ENCODE measurements at regions not wholly inside any gene's neighbourhood (a gene's known extent, or its start where the extent isn't known, plus 50 kb on each side); places are given as distances from the start of the nearest gene placed in this dataset.

DNA sequence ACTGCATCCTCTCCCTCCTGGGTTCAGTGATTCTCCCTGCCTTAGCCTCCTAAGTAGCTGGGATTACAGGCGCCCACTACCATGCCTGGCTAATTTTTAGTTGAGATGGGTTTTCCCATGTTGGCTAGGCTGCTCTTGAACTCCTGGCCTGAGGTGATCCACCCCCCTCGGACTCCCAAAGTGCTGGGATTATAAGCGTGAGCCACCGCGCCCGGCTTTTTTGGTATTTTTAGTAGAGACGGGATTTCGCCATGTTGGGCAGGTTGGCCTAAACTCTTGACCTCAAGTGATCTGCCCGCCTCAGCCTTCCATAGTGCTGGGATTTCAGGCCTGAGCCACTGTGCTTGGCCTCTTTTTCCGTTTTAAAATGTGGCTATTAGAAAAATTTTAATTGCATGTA, 343.8 kb upstream of the RBFOX1 start:
- no peak for DNase-seq

DNA sequence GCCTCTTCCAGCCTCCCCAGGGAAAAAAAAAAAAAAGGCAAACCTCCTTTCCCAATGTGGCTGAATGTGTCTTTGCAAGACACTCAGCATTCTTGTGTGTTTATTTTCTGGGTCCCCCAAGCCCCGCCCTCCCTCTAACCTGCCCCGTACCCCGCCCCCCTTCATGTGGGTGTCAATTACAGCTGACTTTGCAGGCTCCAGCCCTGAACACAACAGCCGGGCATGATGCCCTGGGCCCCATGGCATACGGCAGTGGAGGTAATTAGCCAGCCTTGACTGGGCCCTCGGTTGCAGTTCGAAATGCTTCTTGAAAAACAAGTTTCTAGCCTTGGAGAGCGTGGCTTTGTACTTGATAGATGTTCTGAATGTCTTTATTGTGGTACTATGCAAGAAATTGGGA, 354.7 kb upstream of the RBFOX1 start:
- no peak for DNase-seq

DNA sequence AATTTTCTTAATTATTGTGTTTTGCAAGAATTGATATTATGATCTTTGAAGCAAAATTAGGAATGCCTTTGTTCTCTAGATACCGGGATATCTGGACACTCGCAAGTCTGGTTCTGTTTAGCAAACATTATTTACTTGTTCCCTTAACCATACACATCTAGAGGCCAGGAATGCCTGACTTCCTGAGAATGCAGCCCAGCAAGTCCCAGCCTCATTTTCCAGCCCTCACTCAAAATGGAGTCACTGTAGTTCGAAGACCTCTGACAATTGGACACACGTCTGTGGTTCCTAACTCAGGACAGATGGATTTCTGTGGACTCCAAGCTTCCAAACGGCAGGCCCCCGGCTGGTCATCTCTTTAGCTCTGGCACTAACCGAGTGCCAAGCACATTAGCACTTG, 355.4 kb upstream of the RBFOX1 start:
- no peak for DNase-seq

- DNase-seq = no peak
These were observed 355.9 kb upstream of the RBFOX1 start for GRCh38 chr16:6976716-6977115.

DNA sequence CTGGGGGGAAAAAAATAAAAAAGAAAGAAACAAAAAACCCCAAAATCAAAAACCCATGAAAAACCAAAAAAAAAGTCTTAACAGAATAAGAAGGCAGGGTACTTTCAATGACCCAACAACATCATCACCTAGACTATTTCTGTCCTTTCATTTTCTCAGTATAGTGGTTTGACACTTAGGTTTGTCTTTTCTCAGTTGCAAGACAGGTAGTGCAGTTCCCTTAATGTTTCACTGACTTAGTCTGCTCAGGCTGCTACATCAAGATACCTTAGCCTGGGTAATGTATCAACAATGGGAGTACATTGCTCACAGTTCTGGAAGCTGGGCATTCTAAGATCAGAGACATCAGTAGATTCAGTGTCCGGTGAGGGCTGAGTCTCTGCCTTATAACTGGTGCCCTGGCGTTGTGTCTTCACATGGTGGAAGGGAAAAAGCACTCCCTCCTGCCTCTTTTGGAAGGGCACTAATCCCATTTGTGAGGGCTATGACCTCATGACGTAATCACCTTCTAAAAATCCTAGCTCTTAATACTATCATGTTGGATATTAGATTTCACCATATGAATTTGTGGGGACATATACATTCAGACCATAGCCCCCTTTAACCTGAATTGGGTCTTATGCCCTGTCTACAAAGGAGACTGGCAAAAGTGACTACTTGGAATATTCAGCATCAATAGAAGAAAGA, 362.3 kb upstream of the RBFOX1 start:
- no peak for DNase-seq

DNA sequence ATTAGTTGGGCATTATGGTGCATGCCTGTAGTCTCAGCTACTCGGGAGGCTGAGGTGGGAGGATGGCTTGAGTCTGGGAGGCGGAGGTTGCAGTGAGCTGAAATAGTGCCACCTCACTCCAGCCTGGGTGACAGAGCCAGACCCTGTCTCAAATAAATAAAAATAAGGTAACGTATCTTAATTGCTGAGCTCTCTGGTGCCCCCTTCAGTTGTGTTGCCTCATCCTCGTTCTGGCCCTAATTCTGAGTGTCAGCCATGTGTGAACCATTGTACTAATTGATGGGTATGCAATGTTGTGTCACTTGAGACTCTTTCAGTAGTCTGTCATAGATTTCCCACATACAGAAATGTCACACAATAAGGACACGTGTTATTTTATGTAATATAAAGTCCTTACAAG, 363.1 kb upstream of the RBFOX1 start:
- no peak for DNase-seq

DNA sequence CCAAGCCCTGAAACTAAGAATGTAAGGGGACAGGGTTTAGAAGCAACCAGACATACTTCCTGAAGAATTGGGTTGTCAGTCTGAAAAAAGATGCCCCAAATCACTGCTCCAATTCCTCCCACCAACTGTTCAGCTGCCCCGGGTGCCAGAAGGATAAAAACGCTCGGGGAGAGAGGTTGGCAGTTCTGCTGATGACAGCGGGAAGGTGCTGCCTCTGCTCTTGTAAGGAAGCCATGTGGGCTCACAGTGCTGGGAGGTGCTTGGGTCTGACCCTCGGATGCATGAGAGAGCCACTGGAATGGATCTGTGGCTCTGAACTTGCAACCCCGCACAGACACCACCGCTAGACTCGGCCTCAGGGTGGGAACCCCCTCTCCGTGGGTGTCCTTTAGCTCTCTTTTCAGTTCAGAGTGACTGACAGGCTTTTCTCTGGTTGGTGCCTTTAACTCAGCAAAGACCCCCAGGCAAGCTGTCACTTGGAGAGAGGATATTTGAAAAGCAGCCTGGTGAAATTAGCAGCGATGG, 364.8 kb upstream of the RBFOX1 start:
- no peak for DNase-seq

DNA sequence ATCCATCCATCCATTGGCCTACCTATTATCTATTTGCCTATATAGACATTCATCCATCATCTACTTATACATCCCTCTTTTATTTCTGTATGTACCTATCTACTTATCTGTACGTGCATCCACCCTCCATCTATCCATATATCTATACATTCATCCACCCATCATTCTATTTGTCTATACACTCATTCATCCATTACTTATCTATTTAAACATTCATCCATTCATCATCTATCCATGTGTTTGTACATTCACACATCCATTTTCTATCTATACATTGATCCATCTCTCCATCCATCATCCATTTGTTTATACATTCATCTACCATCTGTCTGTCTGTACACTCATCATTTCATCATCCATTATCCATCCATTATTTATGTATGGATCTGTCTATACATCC, 365.7 kb upstream of the RBFOX1 start:
- DNase-seq = no peak

GRCh38 chr16:6964679-6965078, 368.0 kb upstream of the RBFOX1 start:
- no peak for DNase-seq

GRCh38 chr16:6961704-6962103, 370.9 kb upstream of the RBFOX1 start:
- no peak for DNase-seq

DNA sequence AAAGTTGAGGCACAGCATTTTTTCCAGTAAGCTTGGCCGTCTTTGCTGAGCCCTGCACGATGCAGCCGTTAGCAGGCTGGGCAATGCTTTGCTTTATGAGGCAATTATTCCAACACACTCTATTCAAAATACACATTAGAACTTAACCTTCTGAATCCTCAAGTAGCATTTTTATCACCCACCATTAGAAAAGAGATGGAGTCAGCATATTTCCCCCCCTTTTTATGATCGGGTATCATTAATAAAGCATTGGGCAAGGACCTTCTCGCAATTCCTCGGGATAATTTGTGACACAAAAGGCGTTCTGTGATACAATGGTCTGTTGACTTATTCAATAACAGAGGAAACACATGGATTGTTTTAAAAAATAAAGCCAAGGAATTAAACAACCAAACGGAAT, 374.5 kb upstream of the RBFOX1 start:
- no peak for DNase-seq

DNA sequence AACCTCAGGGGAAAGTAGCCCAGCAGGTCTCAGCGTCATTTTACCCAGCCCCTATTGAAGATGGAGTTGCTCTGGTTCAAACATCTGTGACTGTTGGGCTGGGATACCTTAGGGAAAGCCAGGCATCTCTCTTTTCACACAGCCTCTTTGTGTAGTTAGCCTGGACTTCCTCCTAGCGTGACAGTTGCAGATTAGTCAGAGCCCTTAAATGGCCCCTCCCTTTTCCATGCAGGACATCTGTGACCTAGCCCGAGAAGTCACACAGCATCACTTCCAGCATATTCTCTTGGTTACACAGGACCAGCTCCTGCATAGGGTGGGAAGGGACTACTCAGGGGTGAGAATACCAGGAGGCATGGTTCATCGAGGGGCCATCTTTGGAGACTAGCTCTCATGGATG, 375.0 kb upstream of the RBFOX1 start:
- DNase-seq = no peak

DNA sequence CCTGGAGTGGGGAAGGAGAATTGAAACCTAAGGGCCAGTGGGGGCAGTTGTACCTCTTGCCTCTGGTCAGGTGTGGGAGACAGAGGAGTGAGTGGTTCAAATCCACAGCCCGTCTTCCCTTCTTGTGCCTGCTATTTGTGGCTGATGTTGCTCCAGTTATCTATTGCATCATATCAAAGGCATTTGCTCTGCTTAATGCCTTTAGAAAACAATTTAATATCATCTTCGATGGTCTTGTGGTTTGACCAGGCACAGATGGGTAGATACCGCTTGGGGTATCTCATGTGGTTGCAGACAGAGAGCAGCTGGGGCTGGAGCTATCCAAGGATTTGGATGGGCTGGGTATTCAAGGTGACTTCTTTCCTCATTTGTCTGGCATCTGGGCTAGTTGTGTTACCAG, 376.1 kb upstream of the RBFOX1 start:
- no peak for DNase-seq

- DNase-seq = no peak
These were observed 377.3 kb upstream of the RBFOX1 start for GRCh38 chr16:6955303-6955702.

- DNase-seq = no peak
These were observed 383.4 kb upstream of the RBFOX1 start for GRCh38 chr16:6949240-6949639.

GRCh38 chr16:6947291-6947690, 385.4 kb upstream of the RBFOX1 start:
- no peak for DNase-seq

DNA sequence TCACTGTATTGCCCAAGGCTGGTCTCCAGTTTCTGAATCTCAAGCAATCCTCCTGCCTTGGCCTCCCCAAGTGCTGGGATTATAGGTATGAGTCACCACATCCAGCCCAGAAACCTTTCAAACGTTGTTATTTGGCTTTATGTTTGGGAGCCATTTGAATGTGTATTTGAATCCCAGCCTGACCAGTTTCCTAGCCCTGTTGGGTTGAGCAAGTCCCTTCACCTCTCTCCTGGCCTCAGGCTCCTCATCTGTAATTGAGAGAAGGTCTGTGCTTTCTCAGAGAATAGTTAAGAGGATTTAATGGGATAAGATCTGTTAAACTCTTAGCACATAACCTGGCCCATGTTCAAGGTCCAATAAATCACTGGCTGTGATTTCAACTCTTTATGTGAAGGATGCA, 385.8 kb upstream of the RBFOX1 start:
- DNase-seq = no peak

DNA sequence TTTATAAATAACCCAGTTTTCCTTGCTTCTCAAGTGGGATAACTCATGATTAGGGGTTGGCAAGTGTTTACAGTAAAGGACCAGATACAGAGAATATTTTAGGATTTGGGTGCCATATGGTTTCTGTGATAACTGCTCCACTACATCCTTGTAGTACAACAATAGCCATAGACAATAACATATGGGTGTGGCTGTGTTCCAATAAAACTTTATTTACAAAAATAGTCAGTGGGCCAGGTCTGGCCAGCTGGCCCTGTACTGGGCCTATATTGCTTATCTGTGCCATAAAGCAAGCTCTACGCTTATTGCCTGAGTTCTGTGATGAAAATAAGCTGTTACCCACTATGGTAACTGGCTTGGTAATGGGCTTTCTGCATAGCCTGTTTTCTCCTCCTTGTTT, 386.5 kb upstream of the RBFOX1 start:
- no peak for DNase-seq

DNA sequence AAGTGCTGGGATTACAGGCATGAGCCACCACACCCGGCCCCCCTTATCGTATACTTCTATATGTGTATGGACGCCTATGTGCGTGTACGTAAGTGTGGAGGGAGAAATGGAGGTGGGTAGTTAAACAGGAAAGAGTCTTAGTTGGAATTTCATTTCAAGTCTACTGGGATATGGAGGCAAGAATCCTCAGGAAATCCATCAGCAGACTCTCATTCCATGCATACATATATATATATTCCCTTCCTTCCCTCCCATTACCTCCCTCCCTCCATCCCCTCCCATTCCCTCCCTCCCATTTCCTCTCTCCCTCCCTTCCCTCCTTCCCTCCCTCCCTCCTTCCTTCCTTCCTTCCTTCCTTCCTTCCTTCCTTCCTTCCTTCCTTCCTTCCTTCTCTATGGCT, 391.7 kb upstream of the RBFOX1 start:
- DNase-seq = no peak

GRCh38 chr16:6937641-6938040, 395.0 kb upstream of the RBFOX1 start:
- no peak for DNase-seq

DNA sequence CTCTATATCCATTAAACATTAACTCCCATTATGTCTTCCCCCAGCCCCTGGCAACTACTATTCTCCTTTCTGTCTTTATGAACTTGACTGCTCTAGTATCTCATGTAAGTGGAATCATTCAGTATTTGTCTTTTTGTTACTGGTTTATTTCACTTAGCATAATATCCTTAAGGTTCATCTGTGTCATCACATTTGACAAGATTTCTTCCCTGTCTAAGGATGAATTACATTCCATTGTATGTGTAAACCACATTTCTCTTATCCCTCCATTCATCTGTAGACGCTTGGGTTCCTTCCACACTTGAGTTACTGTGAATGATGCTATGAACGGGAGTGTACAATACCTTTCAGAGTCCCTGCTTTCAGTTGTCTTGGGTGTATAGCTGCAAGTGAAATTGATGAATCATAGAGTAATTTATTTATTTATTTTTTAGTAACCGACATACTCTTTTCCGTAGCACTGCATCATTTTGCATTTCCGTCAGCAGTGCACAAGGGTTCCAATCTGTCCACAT, 399.7 kb upstream of the RBFOX1 start:
- DNase-seq = no peak

- no peak for DNase-seq
These were observed 402.8 kb upstream of the RBFOX1 start for GRCh38 chr16:6929868-6930267.

- no peak for DNase-seq
These were observed 405.9 kb upstream of the RBFOX1 start for GRCh38 chr16:6926762-6927161.

GRCh38 chr16:6926341-6926740, 406.3 kb upstream of the RBFOX1 start:
- DNase-seq = no peak

- no peak for DNase-seq
These were observed 414.0 kb upstream of the RBFOX1 start for GRCh38 chr16:6918646-6919045.

Data from NCI-H748 treated with DMSO at 0.1 percent for 48 hours (cell line).